ENCODE measurements at regions not wholly inside any gene's neighbourhood (a gene's known extent, or its start where the extent isn't known, plus 50 kb on each side); places are given as distances from the start of the nearest gene placed in this dataset.

- TF ChIP-seq POLR2A (IDR thresholded peaks at IDR 0.05), result no peak
- no peak for TF ChIP-seq CTCF (IDR thresholded peaks at IDR 0.05)
These were observed 735.4 kb upstream of the TMEM132C start for GRCh38 chr12:127531542-127531941.

Data from adrenal gland (tissue), 5 donors.